NCI-H2196 (cell line): ENCODE measurements at regions not wholly inside any gene's neighbourhood (a gene's known extent, or its start where the extent isn't known, plus 50 kb on each side); places are given as distances from the start of the nearest gene placed in this dataset.

Experiments
- DNase-seq: peaks from one replicate; lab custom pipeline; 2025; ENCODE audit not compliant: unreplicated experiment; lab: John Stamatoyannopoulos, UW

DNA sequence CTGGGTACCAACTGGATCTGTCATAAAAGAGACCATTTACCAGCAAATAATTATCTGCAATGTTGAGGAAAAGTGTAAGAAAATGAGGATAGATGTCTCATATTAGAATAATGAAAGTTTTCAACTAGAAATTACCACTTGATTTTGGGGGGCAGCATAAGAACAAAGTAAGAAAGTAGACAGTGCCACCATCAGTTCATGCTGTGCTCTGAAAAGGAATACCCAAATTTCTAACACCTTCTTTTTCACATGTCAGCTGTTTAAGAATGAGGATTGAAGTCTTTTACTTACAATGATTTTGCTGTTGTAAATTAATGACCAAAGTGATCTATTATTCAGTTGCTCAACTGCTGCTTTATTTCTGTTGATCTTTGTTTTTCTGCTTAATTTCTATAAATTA lies 578.3 kb downstream of the ETV1 start:
- no peak for DNase-seq

DNA sequence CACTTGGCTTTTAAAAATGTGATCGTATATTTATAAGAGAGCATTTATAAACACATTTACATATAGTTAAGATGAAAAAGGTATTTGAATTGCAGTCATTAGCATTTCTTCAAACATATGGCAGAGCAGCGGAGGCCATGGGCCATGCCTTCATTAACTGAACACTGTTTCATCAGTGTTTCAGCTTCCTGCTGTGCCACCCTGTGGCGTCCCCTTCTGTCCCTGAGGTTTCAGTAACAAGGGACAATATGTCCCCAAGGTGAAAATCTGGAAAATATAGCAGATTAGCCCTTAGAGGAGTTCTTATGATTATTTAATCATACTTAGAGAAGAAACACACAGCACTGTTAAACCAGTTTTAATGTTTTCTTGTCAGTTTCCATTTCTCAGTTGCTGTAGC lies 577.8 kb downstream of the ETV1 start:
- no peak for DNase-seq

DNA sequence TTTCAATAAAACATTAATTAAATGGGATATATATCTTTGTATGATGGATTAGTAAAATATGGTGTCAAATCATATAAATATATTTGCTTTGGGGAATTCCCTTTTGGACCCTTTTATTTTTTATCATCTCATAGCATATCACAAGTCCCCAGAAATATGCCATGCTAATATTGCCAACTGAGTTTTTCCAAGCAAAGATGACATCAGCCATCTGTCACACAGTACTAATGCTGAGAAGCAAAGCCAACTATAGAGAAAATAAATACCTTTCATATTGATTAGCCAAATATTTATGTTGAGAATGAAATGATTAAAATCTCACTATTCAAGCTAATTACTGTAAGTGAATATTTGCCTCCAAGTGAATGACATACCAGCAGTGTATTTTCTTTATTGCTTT lies 575.3 kb downstream of the ETV1 start:
- DNase-seq: no peak

DNA sequence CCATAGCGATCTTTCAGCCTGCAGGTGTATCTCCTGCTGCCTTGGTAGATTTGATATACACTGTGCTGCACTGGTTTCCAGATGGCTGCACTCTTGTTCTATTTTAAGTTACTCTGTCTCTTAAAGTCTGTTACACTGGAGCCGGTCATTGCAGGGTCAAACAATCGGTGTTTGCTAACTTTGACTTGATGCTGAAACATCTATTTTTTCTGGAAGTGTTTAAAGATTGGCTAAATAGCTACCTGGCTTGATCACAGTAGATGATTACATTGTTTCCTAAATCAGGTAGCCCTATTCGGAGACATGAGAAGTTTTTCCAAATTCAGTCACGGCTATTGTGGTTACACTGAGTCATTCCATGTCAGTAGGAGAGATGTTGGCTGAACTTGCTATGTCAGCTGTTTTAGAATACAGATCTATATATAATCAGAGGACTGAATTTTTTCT lies 574.8 kb downstream of the ETV1 start:
- no peak for DNase-seq

DNA sequence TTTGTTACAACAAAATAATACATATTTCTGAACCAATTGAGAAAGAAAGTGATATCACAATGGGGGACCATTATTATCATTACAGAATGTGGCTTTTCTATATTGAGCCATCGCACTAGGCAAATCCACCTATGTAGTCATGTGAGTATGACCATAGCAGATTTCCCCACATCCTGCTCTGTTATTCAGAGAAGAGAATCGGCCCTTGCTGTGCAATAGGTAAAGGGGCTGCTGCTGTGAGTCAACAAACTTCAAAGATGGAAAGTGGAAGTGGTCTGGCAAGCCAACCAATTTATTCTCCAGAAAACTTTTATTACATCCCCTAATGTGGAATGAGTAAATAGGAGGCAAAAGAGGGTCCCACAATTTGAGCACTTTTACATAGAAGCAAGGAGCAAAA lies 573.4 kb downstream of the ETV1 start:
- DNase-seq: no peak

DNA sequence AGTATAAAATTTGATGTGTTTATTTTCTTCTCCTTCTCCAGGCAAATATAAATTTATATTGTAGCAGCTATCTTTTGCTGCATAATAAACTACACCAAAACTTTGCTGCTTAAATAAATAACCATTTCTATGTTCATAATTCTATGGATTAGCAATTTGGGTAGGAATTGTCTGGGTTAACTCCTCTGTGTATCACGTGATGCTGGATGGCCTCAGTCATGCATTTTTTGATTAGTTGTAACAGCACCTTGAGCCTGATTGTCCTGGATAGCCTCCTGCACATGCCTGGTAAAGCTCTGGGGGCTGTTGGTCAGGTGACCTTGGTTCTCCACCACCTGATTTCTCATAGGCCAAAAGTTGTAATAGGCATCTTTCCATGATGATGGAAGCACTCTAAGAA lies 572.9 kb downstream of the ETV1 start:
- DNase-seq: no peak

DNA sequence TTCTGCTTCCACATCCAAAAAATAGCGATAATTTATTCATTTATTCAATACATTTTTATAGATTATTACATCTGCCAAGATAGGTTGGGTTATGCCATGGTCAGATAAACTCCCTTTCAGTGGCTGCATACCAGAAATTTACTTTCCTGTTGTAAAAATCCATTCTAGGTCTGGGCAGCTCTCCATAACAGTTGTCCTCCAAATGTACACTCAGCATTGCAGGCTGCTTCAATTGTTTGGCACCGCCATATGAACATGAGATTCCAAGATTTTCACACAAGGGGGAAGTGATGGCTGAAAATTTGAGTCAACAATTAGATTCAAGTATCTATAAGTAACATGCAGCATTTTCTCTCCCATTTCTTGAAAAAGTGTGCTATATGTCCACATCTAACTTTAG lies 568.7 kb downstream of the ETV1 start:
- no peak for DNase-seq

DNA sequence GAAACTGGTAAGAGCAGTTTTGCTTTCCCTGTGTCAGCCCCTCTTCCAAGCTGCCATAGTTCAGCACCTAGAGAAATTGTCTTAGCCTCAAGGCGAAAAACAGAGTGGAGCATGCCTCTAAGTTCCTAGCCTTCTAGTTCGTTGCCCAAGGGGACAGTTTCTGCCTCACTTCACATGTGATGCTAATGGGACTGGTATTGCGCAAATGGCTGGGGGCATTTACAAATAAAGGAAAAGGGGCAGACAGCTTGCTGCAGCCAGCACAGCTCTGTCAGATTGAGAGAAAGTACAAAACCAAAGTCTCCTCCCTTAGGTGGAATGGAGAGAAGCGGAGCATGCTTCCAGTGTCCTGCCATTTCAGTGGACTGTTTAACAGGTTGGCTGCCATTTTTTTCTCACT lies 567.7 kb downstream of the ETV1 start:
- no peak for DNase-seq

DNA sequence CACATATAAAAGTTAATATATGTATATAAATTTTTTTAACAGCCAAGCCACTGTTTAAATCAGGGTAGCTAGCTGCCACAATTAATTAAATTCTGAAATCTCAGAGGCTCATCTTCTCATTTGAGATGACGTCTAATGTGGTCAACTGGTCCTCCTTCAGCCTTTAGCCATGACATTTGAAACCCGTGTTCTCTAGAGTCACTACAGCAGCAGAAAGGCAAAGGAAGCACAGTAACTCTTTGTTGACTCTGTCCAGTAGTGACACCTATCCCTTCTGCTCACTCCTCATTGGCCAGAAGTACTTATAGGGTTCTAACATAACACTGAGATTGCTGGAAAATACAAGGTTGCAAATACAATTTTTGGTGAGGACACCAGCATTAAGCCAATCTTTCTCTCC lies 555.5 kb downstream of the ETV1 start:
- no peak for DNase-seq

DNA sequence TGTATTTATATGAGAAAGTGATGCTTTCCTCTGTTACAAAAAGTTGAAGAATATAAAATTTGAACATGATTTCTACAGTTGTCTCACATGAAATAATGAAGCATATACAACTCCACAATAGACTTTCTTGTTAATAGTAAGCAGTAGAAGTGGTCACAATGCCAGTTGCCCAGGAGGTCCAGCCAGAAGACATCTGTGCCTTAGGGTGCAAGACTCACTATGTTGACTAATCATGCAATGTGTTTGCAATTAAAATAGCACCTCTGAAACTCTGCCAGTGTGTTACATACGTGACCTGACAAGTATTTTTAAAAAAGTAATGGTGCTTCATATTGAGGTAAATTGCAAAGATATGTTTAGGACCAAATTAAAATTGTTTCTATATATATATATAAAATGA lies 547.2 kb downstream of the ETV1 start:
- no peak for DNase-seq

DNA sequence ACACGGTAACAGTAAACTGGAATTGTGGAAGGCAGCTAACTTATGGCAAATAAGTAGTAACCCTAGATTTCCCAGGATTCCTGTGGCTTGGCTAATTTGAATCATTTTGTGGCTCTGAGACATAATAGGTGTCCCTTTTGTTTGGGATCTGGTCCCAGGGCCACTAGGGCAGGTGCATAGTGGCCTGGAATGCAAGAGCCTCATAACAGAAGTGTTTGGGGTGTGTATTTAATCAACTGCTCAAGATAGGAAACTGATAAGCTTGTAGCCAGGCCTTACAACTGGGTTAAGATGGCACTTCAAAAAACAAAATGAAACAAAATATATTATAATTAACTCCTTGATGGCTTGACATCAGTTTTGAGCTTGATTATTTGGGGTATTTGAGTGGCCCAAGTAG lies 541.8 kb downstream of the ETV1 start:
- DNase-seq: no peak

DNA sequence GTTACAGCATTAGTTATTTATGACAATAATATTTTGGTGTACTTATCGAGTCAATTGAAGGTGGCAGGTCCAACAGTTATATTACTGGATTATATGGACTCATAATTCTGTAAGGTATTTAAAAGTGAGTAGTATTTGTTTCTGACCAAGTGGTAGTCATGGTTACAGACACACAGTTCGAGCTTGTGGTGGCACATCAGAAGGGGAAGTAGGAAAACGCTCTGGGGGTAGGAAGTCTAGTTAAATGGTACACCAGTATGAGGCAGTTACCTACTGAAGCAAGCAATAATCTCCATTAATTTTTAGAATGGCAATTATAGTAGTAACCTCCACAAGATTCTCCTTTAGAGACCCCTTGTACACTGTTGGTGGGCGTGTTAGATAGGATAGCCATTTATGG lies 541.2 kb downstream of the ETV1 start:
- no peak for DNase-seq

DNA sequence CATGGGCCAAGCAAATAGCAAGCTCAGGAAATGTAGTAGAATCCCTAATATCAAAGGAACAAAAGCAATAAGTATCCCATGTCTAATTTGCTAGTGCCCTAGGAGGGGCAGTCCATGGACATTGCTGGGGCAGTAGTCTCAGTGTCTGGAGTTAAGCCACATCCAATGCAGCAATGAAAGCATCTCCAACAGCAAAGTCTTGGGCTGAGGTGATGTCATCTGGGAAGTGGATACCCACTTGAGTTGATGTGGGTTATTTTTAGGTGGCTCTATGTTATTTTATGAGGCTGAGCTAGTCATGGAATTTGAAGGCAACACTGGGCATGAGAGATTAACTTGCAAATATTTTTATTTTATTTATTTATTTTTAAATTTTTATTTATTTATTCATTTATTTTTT lies 540.0 kb downstream of the ETV1 start:
- DNase-seq: no peak

DNA sequence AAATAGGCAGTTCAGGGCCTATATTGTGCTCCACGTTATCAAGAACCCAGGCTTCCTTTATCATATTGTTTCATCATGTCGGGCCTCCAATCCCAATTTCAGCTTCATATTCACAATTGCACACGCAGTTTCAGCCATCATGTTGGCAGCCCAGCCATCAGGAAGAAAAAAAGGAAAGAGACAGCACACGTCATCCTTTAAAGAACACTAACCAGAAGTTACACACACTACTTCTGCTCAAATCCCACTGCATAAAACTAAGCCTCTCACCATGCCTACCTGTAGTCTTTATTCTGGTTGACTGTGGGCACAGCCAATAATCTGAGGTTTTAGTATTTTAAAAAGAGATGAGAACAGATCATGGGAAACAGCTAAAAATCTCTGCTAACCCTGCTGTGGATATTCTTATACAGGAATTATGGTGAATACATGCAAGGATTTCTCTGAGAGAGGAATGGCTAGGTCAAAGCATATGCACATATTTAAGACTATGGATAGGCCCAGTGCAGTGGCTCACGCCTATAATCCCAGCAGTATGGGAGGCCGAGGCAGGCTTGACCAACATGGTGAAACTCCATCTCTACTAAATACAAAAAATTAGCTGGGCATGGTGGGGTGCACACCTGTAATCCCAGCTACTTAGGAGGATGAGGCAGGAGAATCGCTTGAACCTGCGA lies 534.4 kb downstream of the ETV1 start:
- DNase-seq: no peak

DNA sequence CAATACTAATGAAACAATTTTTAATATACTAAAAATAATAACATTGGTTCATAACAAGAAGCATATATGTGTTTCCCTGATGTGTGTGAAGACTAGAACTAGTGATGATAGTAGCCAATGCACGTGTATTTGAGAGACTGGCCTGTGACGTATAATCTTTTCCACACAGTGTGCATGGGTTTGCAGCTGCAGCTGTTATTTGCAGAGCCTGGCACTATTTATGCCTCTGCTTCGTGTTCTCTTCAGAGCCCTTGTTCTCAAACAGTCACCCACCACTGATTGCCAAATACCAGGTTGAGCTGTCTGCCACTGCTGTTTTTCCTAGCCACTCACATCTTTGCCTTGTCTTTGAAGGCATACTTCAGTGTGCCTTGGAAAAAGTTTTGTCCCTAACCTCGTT lies 531.7 kb downstream of the ETV1 start:
- no peak for DNase-seq

DNA sequence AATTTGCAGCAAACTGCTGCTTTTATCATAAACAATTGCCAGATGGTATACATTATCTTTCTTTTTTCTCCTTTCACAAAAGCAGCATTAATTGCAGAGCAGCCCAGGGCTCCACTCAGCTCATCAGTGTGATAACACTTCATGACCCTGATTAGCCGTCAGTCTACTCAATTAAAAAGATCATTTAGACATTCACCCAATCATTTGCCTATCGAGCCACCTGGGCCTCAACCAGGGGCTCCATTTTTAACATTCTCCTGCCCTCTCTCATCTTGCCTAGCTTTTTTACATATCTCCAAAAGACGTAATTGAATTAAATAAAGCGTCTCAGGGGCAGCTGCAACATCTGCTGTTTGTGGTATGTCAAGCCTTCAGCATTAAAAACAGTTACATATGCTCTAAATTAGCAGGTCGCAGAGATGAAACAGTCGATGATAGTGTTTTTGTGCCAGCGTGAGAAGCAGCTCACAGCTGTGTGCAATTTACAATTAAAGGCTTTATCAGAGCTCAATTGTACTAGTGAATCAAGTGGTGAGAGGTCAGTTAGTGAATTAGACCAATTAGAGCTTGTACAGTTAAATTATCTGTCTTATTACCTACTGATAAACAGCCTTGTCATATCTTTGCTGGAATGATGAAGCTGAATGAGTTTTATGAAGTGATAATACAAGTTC lies 522.5 kb downstream of the ETV1 start:
- no peak for DNase-seq

DNA sequence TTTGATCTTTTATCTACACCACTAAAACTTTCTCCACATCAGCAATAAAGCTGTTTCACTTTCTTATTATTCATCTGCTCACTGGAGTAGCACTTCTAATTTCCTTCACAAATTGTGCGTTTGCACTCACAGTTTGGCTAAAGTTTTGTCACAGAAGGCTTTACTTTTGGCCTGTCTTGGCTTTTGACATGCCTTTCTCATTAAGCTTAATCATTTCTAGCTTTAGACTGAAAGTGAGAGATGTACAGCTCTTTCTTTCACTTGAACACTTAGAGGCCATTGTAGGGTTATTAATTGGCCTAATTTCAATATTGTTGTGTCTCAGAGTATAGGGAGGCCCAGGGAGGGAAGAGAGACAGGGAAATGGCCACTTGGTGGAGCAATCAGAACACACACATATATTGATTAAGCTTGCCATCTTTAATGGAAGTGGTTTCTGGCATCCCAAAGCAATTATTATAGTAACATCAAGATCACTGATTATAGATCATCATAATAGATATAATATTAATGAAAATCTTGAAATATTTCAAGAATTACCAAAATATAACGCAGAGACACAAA lies 512.5 kb downstream of the ETV1 start:
- DNase-seq: no peak

DNA sequence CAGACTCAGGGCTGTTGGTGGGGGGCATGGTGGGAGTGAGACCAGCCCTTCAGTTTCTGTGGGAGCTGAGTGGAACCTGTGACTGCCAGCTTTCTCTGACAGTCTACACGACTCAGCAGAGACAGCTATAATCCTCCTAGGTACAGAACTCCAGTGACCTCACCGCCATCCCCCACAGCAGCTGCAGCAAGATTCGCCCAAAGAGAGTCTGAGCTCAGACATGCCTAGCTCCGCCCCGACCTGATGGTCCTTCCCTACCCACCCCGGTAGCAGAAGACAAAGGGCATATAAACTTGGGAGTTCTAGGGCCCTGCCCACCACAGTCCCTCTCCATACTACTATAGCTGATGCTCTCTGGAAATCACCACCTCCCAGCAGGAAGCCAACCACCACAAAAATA lies 500.1 kb downstream of the ETV1 start:
- no peak for DNase-seq

DNA sequence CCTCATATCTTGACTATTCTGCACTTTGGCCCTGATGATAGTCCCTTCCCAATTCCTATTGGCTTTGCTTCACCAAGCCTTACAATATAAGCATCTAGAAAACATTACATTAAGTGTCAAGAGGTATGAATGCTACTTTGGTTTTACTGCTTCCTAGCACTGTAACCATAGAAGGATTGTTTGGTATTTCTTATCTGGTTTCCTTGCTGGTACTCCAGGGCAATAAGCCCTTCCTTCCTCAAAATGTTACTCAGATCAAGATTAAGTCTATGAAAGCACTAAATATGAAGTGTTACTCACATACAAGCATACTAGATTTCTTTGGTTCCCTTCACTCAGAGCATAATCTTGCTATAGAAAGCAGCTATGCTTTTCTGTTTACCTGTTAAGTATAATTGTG lies 492.5 kb downstream of the ETV1 start:
- no peak for DNase-seq

DNA sequence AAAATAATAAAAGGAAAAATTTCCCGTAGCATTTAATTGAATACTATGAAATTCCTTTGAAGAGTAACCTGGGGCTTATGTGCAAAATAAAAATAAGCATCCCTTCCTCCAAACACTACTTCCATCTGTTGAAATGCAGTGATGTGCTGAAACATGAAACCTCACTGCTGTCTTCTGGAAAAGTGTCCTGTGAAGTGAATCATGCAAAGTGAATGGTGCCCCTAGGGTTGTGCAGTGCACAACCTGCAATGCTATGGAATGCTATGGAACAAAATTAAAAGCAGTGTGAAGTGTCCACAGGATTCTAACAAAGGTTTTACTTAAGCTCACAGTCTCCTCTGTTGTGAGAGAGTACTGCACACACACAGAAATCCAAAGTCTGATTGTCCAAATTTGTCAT lies 480.9 kb downstream of the ETV1 start:
- no peak for DNase-seq

DNA sequence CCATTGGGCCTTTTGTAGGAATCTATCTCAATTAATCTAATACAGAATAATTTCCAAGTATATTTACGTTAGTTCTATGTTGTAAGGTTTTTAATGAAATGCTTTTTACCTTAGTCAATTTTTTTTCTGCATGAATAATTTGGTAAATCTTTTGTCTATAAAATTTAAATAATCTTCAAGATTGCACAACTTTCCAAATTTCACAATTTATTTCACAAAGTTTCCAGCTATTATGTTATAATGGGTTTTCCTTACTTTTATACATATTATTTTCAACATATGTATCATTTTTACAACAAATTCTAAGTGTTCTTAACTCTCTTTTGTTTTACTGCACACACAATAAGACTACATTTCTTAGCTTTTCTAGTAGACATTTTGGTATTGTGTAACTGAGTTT lies 470.7 kb downstream of the ETV1 start:
- no peak for DNase-seq

DNA sequence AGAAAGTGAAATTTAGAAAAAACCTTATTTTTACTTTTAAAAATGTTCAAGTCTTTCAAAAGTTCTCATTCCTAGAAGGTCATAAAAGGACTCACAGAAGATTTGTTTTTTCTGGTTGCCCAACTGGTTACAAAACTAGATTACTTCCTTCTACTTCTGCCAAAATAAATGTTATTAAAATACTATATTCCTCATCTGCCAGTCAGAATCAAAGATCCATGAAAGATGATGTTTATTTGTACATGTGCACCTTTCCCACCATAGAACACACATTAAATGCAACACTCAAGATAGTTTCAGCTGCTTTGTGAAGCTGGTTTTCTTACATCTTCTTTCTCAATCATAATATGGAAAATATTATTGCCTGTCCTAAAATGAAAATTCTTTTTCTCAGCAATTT lies 465.4 kb downstream of the ETV1 start:
- no peak for DNase-seq
